Uterus (tissue), 2 donors: ENCODE measurements at regions not wholly inside any gene's neighbourhood (a gene's known extent, or its start where the extent isn't known, plus 50 kb on each side); places are given as distances from the start of the nearest gene placed in this dataset.

ENCODE experiments used
- CTCF ChIP-seq, 4 experiments: fragments of 200-600 bp in 2 of 4; fragments of 450-650 bp in 2 of 4; sonication (generic) in 2 of 4; IDR thresholded peaks; one replicate each; pipeline ENCODE4 v1.5.1; 2016 to 2019; ENCODE audit warnings: antibody characterized with exemption in 4 of 4, mild to moderate bottlenecking in 2 of 4, moderate library complexity in 1 of 4
- POLR2A ChIP-seq, 2 donors: fragments of 450-650 bp; IDR thresholded peaks; one replicate each; pipeline ENCODE4 v1.6.1; 2016; ENCODE audit warnings: antibody characterized with exemption in 2 of 2, mild to moderate bottlenecking in 1 of 2, moderate library complexity in 1 of 2

GRCh38 chr6:21955053-21955595, 341.7 kb downstream of the PRL start:
- TF ChIP-seq CTCF (IDR thresholded peaks at IDR 0.05) (no peak), POLR2A (IDR thresholded peaks at IDR 0.05) (no peak)
